Colonic mucosa (tissue), 4 donors: ENCODE measurements at regions not wholly inside any gene's neighbourhood (a gene's known extent, or its start where the extent isn't known, plus 50 kb on each side); places are given as distances from the start of the nearest gene placed in this dataset.

Source experiments
- DNase-seq: peaks from one replicate; pipeline ENCODE4 v3.0.0-alpha.2; 2020
- H3K27ac ChIP-seq: fragments of 200-600 bp; one replicate; pipeline ENCODE4 v1.8.0; 2021
- H3K27me3 ChIP-seq: fragments of 200-600 bp; one replicate; pipeline ENCODE4 v1.8.0; 2021
- H3K36me3 ChIP-seq: fragments of 200-600 bp; one replicate; pipeline ENCODE4 v1.8.0; 2021
- H3K4me1 ChIP-seq: fragments of 200-600 bp; one replicate; pipeline ENCODE4 v1.8.0; 2021; ENCODE audit warnings: mild to moderate bottlenecking
- H3K4me3 ChIP-seq: fragments of 200-600 bp; one replicate; pipeline ENCODE4 v1.8.0; 2021
- H3K9ac ChIP-seq, 2 donors: one replicate each; pipeline ENCODE4 v1.7.0; 2013; ENCODE audit warnings: control low read depth in 2 of 2, low read depth in 2 of 2, low read length in 2 of 2
- H3K9me3 ChIP-seq: fragments of 200-600 bp; one replicate; pipeline ENCODE4 v1.8.0; 2021
- intact Hi-C: fragments of 100-400 bp; cut with DNase I; formaldehyde crosslinking; loops from one replicate; pipeline ENCODE4 v1.14.1; 2022
- TF ChIP-seq, protein P1 (sequence below): fragments of 200-600 bp; IDR thresholded peaks from one replicate; pipeline ENCODE4 v1.8.0; 2022; ENCODE audit warnings: antibody characterized with exemption, mild to moderate bottlenecking
- donor health status: healthy.
- donor health status: DM: no; HTN: no; CAD: no.
- donor health status: DM: no; HTN: no; CAD: no.

DNA sequence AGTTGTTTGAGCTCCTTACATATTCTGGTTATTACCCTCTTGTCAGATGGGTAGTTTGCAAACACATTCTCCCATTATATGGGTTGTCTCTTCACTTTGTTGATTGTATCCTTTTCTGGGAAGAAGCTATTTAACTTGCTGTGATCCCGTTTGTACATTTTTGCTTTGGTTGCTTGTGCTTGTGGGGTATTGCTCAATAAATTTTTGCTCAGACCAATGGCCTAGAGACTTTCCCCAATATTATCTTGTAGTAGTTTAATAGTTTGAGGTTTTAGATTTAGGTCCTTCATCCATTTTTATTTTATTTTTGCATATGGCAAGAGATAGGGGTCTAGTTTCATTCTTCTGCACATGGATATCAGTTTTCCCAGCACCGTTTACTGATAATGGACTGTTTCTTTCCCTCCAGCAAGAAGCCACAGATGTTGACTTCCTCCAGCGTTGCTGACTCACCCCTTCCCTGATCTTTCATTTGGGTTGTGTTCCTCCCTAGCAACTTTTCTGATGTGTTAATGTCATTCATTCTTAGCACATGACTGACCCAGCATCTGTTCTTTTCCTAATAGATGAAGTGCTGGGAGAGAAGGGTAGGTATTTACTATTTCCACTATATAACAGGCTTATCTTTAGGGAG, 166.7 kb upstream of the SGO1 start:
- Histone ChIP-seq H3K36me3 (no peaks in the 10 kb centered on the region), H3K4me1 (no peaks in the 10 kb centered on the region), H3K27me3 (no peaks in the 10 kb centered on the region), H3K9me3 (no peaks in the 10 kb centered on the region), H3K4me3 (no peak overlapping the region), H3K27ac (no peak overlapping the region), H3K9ac (no peak overlapping the region)
- TF ChIP-seq, protein P1, sequence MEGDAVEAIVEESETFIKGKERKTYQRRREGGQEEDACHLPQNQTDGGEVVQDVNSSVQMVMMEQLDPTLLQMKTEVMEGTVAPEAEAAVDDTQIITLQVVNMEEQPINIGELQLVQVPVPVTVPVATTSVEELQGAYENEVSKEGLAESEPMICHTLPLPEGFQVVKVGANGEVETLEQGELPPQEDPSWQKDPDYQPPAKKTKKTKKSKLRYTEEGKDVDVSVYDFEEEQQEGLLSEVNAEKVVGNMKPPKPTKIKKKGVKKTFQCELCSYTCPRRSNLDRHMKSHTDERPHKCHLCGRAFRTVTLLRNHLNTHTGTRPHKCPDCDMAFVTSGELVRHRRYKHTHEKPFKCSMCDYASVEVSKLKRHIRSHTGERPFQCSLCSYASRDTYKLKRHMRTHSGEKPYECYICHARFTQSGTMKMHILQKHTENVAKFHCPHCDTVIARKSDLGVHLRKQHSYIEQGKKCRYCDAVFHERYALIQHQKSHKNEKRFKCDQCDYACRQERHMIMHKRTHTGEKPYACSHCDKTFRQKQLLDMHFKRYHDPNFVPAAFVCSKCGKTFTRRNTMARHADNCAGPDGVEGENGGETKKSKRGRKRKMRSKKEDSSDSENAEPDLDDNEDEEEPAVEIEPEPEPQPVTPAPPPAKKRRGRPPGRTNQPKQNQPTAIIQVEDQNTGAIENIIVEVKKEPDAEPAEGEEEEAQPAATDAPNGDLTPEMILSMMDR, result no peak
- intact Hi-C loops, result no loop called here
- DNase-seq, result no peak

GRCh38 chr3:20350449-20350848, 164.4 kb upstream of the SGO1 start:
- Histone ChIP-seq H3K9ac (no peak overlapping the region), H3K36me3 (no peaks in the 10 kb centered on the region), H3K27me3 (no peaks in the 10 kb centered on the region), H3K27ac (no peak overlapping the region), H3K4me1 (no peaks in the 10 kb centered on the region), H3K9me3 (no peaks in the 10 kb centered on the region), H3K4me3 (no peak overlapping the region)
- TF ChIP-seq, protein P1, result no peak
- intact Hi-C loops, result no loop called here
- DNase-seq, result no peak

GRCh38 chr3:20346916-20347315, 160.9 kb upstream of the SGO1 start:
- no peak overlapping the region for H3K27ac ChIP-seq
- H3K9ac ChIP-seq, result no peak overlapping the region

DNA sequence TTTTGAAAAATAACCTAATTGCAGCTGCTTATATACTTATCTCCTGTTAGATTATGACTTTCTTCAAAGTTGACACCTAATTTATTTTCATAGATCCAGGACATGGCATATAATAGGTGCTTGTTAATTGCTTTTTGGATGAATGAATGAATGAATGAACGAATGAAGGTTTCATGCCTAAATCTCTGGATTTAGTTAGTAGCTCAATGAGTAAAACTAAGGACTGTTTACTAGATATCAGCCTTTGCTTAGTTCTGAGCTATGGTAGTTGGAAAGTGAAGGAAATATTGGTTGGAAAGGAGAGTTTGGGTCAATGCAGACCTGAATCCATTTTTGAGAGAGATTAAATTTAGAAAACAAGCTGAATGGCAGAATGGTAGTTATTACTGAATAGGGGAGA, 160.4 kb upstream of the SGO1 start:
- intact Hi-C loops, result loop anchor here (10.0 kb wide), 1 partner anchor 1768 kb away; no protein-coding TSS in a partner anchor
- no peaks in the 10 kb centered on the region for H3K36me3 ChIP-seq
- TF ChIP-seq, protein P1, result no peak
- DNase-seq, result no peak
- H3K27me3 ChIP-seq, result no peaks in the 10 kb centered on the region
- H3K4me3 ChIP-seq, result no peak overlapping the region
- H3K27ac ChIP-seq, result no peak overlapping the region
- H3K9me3 ChIP-seq, result no peaks in the 10 kb centered on the region
- no peak overlapping the region for H3K9ac ChIP-seq
- no peaks in the 10 kb centered on the region for H3K4me1 ChIP-seq

More at GRCh38 chr3:20346916-20347315, 160.9 kb upstream of the SGO1 start:
- no peak for DNase-seq
- Histone ChIP-seq H3K36me3 (no peaks in the 10 kb centered on the region), H3K27me3 (no peaks in the 10 kb centered on the region), H3K9me3 (no peaks in the 10 kb centered on the region), H3K4me3 (no peak overlapping the region), H3K4me1 (no peaks in the 10 kb centered on the region)
- intact Hi-C loops, result loop anchor here (10.0 kb wide), 1 partner anchor 1768 kb away; no protein-coding TSS in a partner anchor
- TF ChIP-seq, protein P1, result no peak

DNA sequence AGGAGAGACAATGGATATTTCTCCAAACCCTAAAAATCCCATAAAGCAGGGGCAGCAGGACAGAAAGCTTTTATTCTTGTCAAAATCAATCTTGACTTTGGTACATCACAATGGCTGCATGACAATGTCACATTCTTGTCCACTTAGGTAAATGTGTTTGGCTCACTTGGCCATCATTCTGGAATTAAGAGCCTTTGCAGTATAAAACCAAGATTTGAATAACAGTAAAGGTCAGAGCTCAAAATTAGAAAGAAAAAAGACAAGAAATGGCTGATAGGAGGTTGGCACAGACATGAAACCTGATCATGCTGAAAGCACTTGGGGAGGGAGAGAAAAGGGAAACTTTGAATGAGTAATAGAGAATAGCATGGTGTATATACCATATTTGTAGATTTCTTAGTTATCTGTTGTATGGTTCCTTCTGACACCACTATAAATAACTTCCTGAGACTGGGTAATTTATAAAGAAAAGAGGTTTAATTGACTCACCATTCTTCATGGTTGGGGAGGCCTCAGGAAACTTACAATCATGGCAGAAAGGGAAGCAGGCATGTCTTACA, 158.5 kb upstream of the SGO1 start:
- intact Hi-C loops, result loop anchor here (10.0 kb wide), 1 partner anchor 1770 kb away; no protein-coding TSS in a partner anchor
- no peak overlapping the region for H3K27ac ChIP-seq
- TF ChIP-seq, protein P1, result no peak
- no peaks in the 10 kb centered on the region for H3K27me3 ChIP-seq
- no peaks in the 10 kb centered on the region for H3K9me3 ChIP-seq
- H3K9ac ChIP-seq, result no peak overlapping the region
- no peaks in the 10 kb centered on the region for H3K4me1 ChIP-seq
- H3K4me3 ChIP-seq, result no peak overlapping the region
- no peaks in the 10 kb centered on the region for H3K36me3 ChIP-seq
- DNase-seq, result no peak
